HG03064 (cell line): ENCODE measurements at regions not wholly inside any gene's neighbourhood (a gene's known extent, or its start where the extent isn't known, plus 50 kb on each side); places are given as distances from the start of the nearest gene placed in this dataset.
"Not testable (repeated sequence)": the region's sequence is repeated elsewhere in the genome, so short reads cannot be mapped to it uniquely, and the experiment has no call there.

ENCODE experiments used
- ATAC-seq: cut with Tn5 transposase; IDR thresholded peaks from one replicate; pipeline ENCODE4 v1.9.1; 2021; ENCODE audit warnings: low read depth; ENCODE audit not compliant: unreplicated experiment

DNA sequence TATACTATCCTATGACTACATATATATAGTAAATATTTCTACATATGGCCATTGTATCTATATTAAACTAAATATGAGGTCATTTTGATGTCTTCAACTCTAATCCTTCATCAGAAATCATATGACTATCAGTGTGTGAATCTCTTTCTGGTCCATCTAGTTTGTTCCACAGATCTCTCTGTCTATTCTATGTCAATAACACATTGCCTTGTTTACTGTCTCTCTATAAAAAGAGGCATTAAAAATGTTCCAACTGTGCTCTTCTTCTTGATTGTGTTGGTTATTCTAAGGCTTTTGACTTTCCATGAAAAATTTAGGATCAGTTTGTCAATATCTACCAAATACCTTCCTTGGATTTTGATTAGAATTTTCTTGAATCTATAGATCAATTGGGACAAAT, 338.3 kb upstream of the FSTL5 start:
- no peak for ATAC-seq

DNA sequence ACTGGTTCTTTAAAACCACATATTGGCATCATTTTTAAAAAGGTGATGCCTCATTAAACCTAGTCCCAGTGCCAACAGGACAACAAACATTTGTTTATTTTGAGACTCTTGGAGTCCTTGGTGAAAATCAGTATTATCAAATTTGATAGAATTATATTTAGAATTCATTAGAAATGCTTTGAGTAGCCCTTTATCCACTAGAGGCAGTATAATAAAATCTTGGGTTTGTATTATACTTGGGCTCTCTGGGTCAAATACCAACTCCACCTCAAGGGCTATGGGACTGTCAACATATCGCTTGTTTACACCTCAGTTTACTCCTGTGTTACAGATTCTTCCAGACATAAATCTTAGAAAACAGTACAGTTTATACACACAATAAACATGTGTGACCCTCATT, 335.7 kb upstream of the FSTL5 start:
- ATAC-seq, result no peak

DNA sequence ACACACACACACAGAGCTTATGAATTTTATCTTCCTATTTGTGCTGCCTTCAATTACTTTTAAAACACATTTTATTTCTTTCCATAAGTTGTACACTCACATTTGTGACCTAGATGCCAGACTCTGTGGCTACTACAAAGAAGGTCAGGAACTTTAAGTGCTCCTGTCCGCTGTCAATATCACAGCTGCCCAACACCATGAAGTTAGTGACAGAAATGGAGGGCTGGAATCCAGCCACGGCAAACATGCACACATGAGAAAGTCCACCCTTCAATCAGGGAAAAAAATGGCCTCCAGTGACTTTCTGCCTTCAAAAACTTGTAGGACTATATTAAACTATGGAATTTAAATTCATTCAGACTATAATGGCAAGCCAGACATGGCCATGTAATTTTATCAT, 334.4 kb upstream of the FSTL5 start:
- no peak for ATAC-seq

DNA sequence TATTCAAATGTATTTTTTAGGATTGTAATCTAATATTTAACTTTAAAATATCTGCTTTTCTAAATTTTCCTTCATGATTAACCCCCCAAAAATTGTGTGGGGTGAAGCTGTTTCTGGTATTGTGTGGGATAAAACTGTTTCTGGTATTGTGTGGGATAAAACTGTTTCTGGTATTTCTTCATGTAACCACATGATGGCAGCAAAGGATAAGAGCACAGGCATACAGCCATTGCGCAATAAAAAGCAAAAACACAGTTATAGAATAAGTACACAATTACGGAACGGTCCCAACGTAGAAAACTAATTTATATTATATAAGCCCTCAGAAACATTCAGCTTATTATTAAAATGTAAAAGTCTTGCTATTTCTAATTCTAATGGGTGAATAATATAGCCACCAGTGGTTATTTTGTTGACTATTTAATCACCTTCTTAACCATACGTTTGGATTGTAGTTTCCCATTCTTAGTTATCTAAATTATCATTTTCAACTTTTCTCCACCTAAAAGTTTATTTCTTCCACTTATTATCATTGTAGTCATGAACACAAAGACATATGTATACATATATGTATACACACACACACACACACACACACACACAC, 333.9 kb upstream of the FSTL5 start:
- peak; percentile 78 for ATAC-seq

GRCh38 chr4:162494935-162495334, 331.1 kb upstream of the FSTL5 start:
- ATAC-seq, result no peak

GRCh38 chr4:162485486-162485885, 321.7 kb upstream of the FSTL5 start:
- no peak for ATAC-seq

GRCh38 chr4:162475246-162475645, 311.4 kb upstream of the FSTL5 start:
- ATAC-seq, result no peak

DNA sequence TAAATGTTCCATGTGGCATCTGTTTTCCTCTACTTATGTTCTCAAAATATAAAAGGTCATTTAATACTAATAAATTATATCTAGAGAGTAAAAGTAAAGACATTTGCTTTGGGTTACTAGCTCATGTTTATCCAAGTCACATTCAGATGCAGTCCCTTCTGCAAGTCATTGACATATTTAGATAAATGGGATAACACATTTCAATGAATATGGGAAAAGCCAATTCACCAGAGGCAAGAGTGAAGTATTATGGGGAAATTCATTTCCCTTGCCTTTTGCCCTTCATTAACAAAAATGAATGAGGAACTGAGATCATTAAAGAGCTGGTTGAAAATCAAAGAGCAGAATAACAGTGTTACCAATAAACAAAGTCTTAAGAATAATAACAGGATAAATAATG, 306.2 kb upstream of the FSTL5 start:
- ATAC-seq, result no peak

GRCh38 chr4:162465356-162465755, 301.6 kb upstream of the FSTL5 start:
- ATAC-seq, result not testable (repeated sequence)

DNA sequence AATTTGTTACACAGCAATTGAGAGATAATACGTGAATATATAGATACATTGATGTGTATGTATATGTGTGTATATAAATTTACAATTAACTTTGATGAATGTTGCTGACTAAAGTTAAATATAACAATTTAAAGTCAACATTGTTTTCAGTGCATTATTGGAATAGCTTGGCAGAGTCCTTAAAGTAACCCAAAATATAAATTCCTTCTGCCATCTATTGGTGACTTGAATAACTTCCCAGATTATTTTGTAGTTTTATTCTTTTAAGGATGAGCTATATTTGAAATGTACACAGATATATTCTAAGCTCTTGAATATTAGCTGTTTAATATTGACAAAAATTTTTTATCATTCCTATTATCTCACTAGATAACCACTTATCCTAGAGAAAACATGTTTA, 298.2 kb upstream of the FSTL5 start:
- ATAC-seq, result no peak

- ATAC-seq, result no peak
Measured at GRCh38 chr4:162458051-162458450, 294.3 kb upstream of the FSTL5 start.

- ATAC-seq, result no peak
Measured at GRCh38 chr4:162457071-162457865, 293.5 kb upstream of the FSTL5 start.

DNA sequence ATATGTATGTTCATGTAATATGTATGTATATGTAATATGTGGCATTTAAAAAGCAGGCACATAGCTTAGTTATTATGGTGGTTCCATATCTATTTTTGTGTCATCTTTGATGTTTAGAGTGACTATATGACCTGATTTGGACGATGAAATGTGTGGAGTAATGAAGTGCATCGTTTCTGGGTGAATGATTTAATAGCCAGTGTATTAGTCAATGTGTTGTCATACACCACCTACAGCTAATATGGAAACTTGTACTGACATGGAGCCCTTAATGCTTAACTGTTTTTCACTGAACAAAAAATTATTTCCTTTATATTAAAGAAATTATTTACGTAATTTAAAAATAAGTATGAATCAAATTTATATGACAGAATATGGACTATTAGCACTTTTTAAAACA, 292.3 kb upstream of the FSTL5 start:
- no peak for ATAC-seq

GRCh38 chr4:162450531-162451035, 286.8 kb upstream of the FSTL5 start:
- no peak for ATAC-seq

GRCh38 chr4:162443510-162443909, 279.7 kb upstream of the FSTL5 start:
- ATAC-seq, result no peak

GRCh38 chr4:162442128-162442527, 278.3 kb upstream of the FSTL5 start:
- no peak for ATAC-seq

DNA sequence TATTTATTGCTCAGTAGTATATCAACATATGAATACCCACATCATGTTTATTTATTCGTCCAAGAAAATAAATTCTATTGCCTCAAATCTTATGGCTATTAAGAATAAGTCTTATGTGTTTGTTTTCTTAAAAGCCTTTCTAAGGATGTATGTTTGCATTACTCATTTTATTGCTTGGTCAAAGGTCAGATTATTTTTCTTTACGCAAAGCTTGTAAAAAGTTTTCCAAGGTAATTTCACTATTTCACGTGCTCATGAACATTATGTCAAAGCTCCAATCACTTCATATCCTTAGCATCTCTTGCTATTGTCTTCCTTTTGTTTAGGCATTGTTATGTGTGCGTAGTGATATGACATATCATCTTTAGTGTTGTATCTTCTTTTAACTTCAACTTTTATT, 258.5 kb upstream of the FSTL5 start:
- no peak for ATAC-seq

- ATAC-seq, result no peak
Measured at GRCh38 chr4:162410854-162411253, 247.1 kb upstream of the FSTL5 start.

- no peak for ATAC-seq
Measured at GRCh38 chr4:162409048-162409447, 245.2 kb upstream of the FSTL5 start.

DNA sequence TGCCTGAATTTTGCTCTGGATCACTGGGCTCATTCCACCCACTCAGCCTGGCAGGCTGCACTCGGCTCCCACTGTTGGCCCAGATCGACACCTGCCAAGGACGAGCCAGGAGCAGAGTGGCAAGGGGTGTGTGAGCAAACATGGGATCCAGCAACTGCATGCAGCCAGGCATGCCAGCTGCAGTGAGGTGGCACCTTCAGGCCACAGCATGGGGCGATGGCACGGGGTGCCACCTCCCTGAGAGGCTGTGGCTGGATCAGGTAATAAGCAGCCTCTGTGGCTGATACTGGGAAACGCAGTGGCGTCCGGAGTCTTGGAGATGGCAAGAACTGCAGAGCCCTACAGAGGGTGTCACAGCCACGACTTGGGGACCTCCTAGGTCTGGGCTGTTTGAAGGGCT, 244.5 kb upstream of the FSTL5 start:
- ATAC-seq, result no peak

- no peak for ATAC-seq
Measured at GRCh38 chr4:162406637-162407365, 243.0 kb upstream of the FSTL5 start.

DNA sequence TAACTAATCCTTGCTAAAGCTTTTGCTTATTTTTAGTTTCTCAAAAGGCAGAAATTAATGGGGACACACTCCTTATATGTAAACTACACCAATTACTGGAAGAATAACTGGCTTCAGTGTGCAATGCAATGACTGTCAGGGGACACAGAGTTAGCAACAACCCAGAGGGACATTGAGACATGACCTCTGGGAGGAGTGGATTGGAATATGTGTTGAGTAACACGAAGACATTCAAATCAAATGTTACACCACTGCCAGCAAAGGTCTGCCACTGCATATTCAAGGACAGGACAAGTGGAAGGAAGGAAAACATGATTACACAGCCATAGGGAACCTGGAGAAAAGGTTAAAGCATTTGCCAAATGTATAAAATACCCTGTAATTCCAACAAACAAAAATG, 240.1 kb upstream of the FSTL5 start:
- ATAC-seq, result no peak
